OCI-LY7 (cell line): ENCODE measurements at regions not wholly inside any gene's neighbourhood (a gene's known extent, or its start where the extent isn't known, plus 50 kb on each side); places are given as distances from the start of the nearest gene placed in this dataset.

Source experiments
- CTCF ChIP-seq: fragments of 200-600 bp; sonication (generic); conservative IDR thresholded peaks from 2 replicates; pipeline ENCODE4 v1.5.1; 2014; ENCODE audit warnings: mild to moderate bottlenecking, antibody characterized with exemption, low read length, moderate library complexity, mixed read lengths
- EZH2phosphoT487 ChIP-seq: fragments of 200-600 bp; sonication (generic); IDR thresholded peaks from 2 replicates; pipeline ENCODE4 v1.6.1; 2018; ENCODE audit warnings: low read depth, borderline replicate concordance, mild to moderate bottlenecking, mixed run types, antibody characterized with exemption, low read length, moderate library complexity, mixed read lengths

- TF ChIP-seq CTCF (no peak), EZH2phosphoT487 (no peak)
Observed at GRCh38 chr18:4587204-4587603, 132.1 kb upstream of the DLGAP1 start.
